ENCODE measurements at regions not wholly inside any gene's neighbourhood (a gene's known extent, or its start where the extent isn't known, plus 50 kb on each side); places are given as distances from the start of the nearest gene placed in this dataset.

- TF ChIP-seq POLR2A (IDR thresholded peaks at IDR 0.05): no peak
- no peak for TF ChIP-seq CTCF (IDR thresholded peaks at IDR 0.05)
- no peak for TF ChIP-seq EP300 (IDR thresholded peaks at IDR 0.05)
Measured at GRCh38 chr13:64333888-64334287, 2896.2 kb downstream of the PCDH9 start.

Measured in suprapubic skin (tissue), 3 donors.